Lung (tissue), 11 donors: ENCODE measurements at regions not wholly inside any gene's neighbourhood (a gene's known extent, or its start where the extent isn't known, plus 50 kb on each side); places are given as distances from the start of the nearest gene placed in this dataset.

ENCODE experiments used
- ATAC-seq: fragments of 200-7000 bp; cut with Tn5 transposase; one replicate; pipeline ENCODE4 v1.9.1; 2020; ENCODE audit warnings: moderate number of reproducible peaks; ENCODE audit not compliant: insufficient read depth, low FRiP score
- DNase-seq, 3 donors: peaks; one replicate each; pipeline ENCODE4 v3.0.0-alpha.2; 2013 to 2017
- H3K27ac ChIP-seq, 2 donors: one replicate each; pipeline ENCODE4 v1.5.1; 2013; ENCODE audit warnings: mild to moderate bottlenecking in 2 of 2, moderate library complexity in 2 of 2, control low read depth in 1 of 2, inconsistent platforms in 1 of 2, low read depth in 1 of 2, low read length in 1 of 2
- H3K27me3 ChIP-seq, 3 donors: one replicate each; pipeline ENCODE4 v1.5.1; 2013; ENCODE audit warnings: low read length in 2 of 3; ENCODE audit not compliant: control insufficient read depth in 3 of 3, insufficient read depth in 3 of 3
- H3K36me3 ChIP-seq, 4 donors: one replicate each; pipeline ENCODE4 v1.5.1; 2013; ENCODE audit warnings: low read length in 4 of 4, mild to moderate bottlenecking in 1 of 4, moderate library complexity in 1 of 4; ENCODE audit not compliant: control insufficient read depth in 4 of 4, insufficient read depth in 4 of 4
- H3K4me1 ChIP-seq, 5 donors: one replicate each; pipeline ENCODE4 v1.5.1; 2013; ENCODE audit warnings: low read length in 5 of 5, mild to moderate bottlenecking in 2 of 5, moderate library complexity in 1 of 5; ENCODE audit not compliant: control insufficient read depth in 5 of 5, insufficient read depth in 5 of 5
- H3K4me3 ChIP-seq: one replicate; pipeline ENCODE4 v1.5.1; 2013; ENCODE audit warnings: mild to moderate bottlenecking, control low read depth, moderate library complexity
- H3K9ac ChIP-seq, 2 donors: one replicate each; pipeline ENCODE4 v1.5.1; 2013; ENCODE audit warnings: low read length in 2 of 2, control low read depth in 1 of 2; ENCODE audit not compliant: insufficient read depth in 1 of 2
- H3K9me3 ChIP-seq, 4 donors: one replicate each; pipeline ENCODE4 v1.5.1; 2013; ENCODE audit warnings: low read length in 3 of 4, mild to moderate bottlenecking in 1 of 4, moderate library complexity in 1 of 4; ENCODE audit not compliant: control insufficient read depth in 4 of 4, insufficient read depth in 3 of 4
- CTCF ChIP-seq: IDR thresholded peaks from 2 replicates; pipeline ENCODE4 v1.5.1; 2012; ENCODE audit warnings: mild to moderate bottlenecking; ENCODE audit errors: control extremely low read depth, extremely low read depth
- WGBS, 2 donors: extraction: QIAGEN DNeasy Blood & Tissue Kit; methylation state at CpG; one replicate each; pipeline ENCODE4 v1.1.7; 2013; 5-methylcytosine and 5-hydroxymethylcytosine counted together
- donor health status: control.
- donor health status: control.
- donor health status: Bipolar disorder and iron deficiency.
- donor health status: healthy.
- donor health status: DM: yes; HTN: yes; CAD: no.

- Histone ChIP-seq H3K9me3 (no peaks in the 10 kb centered on the region), H3K27me3 (no peaks in the 10 kb centered on the region), H3K36me3 (no peaks in the 10 kb centered on the region), H3K9ac (no peak overlapping the region), H3K27ac (no peak overlapping the region), H3K4me1 (no peaks in the 10 kb centered on the region), H3K4me3 (no peak overlapping the region)
- ATAC-seq, result no peak
- 62 to 70% methylated on average over 4 of the region's 4 CpGs for WGBS, 2 donors
- no peak for DNase-seq
- no peak for TF ChIP-seq CTCF
Measured at GRCh38 chr2:147094077-147094476, 750.8 kb upstream of the ACVR2A start.

- Histone ChIP-seq H3K9me3 (no peaks in the 10 kb centered on the region), H3K27me3 (no peaks in the 10 kb centered on the region), H3K36me3 (no peaks in the 10 kb centered on the region), H3K27ac (no peak overlapping the region), H3K9ac (no peak overlapping the region), H3K4me1 (no peaks in the 10 kb centered on the region), H3K4me3 (no peak overlapping the region)
- no peak for ATAC-seq
- 88 to 89% methylated on average over 4 of the region's 4 CpGs for WGBS, 2 donors
- no peak for TF ChIP-seq CTCF
- no peak for DNase-seq
Measured at GRCh38 chr2:147092266-147092665, 752.6 kb upstream of the ACVR2A start.

GRCh38 chr2:147091448-147091847 lies 753.4 kb upstream of the ACVR2A start:
- Histone ChIP-seq H3K9ac (no peak overlapping the region), H3K36me3 (no peaks in the 10 kb centered on the region), H3K4me3 (no peak overlapping the region), H3K4me1 (no peaks in the 10 kb centered on the region), H3K9me3 (no peaks in the 10 kb centered on the region), H3K27ac (no peak overlapping the region), H3K27me3 (no peaks in the 10 kb centered on the region)
- TF ChIP-seq CTCF, result no peak
- ATAC-seq (no peak), DNase-seq (no peak)
- 0% methylated on average over 1 of the region's 1 CpG for WGBS, 2 donors

- no peak overlapping the region for H3K27ac ChIP-seq
- H3K9ac ChIP-seq, result no peak overlapping the region
- whole genome bisulfite sequencing, 2 donors, result 77 to 78% methylated on average over 2 of the region's 2 CpGs
- DNase-seq, result no peak
- peaks cover 0 to 2% (median 0%) of the 10 kb centered on the region in 5 donors for H3K4me1 ChIP-seq
- ATAC-seq, result no peak
- no peaks in the 10 kb centered on the region for H3K27me3 ChIP-seq
- H3K36me3 ChIP-seq, result no peaks in the 10 kb centered on the region
- no peaks in the 10 kb centered on the region for H3K9me3 ChIP-seq
- TF ChIP-seq CTCF, result no peak
- H3K4me3 ChIP-seq, result no peak overlapping the region
Measured at GRCh38 chr2:147088871-147089270, 756.0 kb upstream of the ACVR2A start.
